Hindlimb muscle (tissue), 1 donor: ENCODE measurements at regions not wholly inside any gene's neighbourhood (a gene's known extent, or its start where the extent isn't known, plus 50 kb on each side); places are given as distances from the start of the nearest gene placed in this dataset.
"Not testable (repeated sequence)": the region's sequence is repeated elsewhere in the genome, so short reads cannot be mapped to it uniquely, and the experiment has no call there.

Experiments
- DNase-seq: peaks from one replicate; pipeline ENCODE4 v3.0.0-alpha.2; 2013

DNA sequence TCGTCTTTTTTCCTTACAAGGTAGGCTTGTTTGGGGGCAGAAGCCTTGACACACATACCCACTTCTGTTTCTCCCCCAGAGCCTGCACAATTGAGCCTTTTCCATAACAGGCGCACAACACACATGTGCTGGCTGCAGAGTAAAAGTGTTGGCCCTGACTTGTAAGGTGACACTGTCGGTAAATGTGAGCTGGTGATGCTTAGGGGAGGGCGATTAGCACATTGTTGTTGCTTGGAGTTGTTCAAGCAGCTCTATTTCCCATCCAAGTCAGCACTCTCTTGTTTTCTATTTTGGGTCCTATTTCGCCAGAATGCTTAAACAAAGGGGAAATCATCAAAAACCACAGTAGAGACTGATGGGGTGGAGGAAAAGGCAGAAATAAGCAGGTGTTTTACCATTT, 51.9 kb upstream of the PTPRJ start:
- no peak for DNase-seq

DNA sequence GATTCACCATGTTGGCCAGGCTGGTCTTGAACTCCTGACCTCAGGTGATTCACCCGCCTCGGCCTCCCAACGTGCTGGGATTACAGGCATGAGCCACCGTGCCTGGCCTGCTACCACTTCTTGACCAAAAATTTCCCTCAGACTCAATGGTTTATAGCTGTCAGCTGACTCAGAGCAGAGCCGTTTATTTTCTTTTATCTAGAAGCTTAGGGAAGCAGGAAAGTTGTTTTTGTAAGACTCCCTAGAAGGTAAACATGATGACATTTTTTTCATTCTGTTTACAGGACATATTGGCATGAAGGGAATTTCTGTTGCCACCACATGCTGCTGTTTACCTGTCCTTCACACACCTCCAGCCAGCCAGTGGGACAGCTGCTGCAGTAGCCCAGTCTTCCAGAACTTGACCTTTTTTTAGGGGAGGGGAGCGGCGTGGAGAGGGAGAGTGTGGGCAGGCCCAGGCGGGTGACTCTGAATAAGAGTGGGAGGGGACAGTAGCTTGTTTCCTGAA, 56.1 kb upstream of the PTPRJ start:
- no peak for DNase-seq

DNA sequence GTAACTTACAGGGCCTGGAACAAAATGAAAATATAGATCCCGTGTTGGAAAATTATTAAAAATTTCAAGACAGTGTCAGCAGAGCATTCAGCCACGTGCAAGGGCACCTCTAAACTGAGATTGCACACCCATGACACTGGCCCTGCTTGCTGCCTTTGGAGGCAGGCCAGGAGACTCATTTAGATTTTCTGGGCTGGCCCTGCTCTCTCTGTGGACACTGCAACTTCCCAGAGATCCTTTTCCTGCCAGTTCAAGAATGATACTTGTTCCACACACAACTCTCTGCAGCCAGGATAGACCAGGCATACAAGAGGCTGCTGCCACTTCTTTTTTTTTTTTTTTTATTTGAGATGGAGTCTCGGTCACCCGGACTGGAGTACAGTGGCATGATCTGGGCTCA, 56.7 kb upstream of the PTPRJ start:
- no peak for DNase-seq

DNA sequence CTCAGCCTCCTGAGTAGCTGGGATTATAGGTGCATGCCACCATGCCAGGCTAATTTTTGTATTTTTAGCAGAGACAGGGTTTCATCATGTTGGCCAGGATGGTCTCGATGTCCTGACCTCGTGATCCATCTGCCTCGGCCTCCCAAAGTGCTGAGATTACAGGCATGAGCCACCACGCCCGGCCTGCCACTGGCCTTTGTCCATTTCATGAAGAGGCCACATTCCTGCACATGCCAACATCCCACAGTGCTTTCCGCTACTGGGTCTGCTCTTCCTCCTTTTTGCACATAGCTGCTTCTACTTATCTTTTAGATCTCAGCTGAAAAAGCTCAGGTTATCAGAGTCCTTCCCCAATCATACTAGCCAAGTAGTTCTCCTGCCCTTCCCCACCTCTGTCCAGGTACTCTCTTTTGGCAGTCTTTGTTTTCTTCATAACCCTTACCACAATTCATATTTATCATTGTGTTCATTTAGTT, 59.2 kb upstream of the PTPRJ start:
- DNase-seq = not testable (repeated sequence)

DNA sequence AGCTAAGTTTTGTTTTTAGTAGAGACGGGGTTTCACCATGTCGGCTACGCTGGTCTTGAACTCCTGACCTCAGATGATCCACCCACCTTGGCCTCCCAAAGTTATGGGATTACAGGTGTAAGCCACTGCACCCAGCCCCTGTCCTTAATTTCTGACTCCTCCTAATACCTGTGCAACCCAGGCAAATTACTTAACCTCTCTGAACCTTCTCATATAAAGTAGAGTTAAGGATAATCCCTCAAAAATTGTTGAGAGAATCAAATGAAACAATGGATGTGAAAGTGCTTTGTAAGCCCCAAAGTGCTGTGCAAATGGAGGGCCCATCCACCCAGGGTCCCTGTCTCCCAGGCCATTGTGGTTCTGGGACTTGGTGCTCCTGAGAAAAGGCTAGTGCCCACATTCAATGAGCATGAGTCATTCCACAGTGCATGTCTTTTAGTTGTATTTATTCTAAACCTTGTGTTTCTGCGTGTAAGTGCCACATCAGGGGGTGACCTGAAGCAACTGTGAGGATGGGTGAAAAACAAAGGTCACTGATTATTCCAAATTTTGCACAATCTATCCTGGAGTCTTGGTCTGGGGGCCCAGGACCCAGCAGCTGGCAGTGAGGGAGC, 61.4 kb upstream of the PTPRJ start:
- no peak for DNase-seq

DNA sequence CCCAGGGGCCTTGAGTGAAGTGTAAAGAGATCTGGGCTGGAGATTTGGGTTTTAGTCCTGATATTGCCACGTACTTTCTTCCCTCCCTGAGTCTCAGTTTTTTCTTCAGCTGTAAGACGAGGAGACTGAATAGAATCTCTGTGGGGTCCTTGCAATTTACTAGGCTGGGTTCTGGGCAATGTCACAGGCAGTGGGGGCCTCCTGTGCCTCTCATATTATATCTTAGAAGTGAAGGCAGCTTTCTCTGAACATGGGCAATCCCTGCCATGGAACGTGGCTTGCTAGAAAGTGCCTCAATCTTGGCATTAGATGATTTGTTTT, 62.0 kb upstream of the PTPRJ start:
- DNase-seq = no peak

DNA sequence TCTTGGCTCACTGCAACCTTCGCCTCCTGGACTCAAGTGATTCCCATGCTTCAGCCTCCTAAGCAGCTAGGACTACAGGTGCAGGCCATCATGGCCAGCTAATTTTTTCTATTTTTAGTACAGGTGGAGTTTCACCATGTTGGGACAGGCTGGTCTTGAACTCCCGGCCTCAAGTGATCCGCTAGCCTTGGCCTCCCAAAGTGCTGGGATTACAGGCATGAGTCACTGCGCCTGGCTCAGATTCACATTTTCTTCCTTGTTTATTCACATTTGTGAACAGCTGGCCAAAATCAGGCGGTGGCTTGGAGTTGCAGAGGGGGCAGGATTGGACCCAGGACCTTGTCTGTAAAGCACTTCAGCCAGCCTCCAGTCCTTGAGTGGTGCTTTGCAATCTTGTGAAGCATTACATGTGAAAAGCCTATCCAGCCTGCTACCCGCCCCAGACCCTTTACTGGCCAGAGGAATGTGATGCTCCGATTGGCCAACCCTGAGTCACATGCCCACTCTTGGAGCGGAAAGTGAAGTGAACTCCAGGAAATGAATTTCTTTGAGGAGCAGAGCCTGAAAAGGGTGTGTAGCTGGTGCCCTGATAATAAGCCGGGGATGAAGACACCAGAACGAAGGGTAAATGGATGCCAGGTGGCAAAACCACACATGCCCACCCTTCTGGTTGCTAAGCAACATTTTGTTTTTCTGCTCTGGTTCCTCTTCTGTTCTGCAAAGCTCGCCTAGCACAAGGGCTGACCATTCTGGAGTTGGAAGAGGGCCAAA, 62.6 kb upstream of the PTPRJ start:
- DNase-seq = peak; percentile 69

DNA sequence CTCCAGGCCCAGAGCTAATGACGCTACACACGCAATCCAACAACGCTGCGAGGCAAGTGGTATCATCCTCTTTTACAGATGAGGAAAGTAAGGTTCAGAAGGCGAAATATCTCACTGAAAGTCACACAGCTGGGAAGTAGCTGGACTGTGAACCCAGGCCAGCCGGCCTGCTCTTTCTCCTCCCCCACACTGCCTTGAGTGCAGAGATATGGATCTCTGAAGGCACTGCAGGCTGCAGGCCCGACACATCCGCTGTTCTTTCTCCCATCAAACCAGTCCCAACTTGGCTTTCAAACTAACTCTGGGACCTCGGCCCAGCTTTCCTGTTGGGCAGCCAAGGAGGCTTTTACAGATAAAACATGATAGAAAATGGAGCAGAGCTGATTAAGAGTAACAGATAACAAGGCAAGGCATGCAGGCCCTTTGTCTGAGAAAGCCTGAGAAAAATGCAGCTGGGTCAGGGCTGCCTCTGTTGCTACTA, 64.0 kb upstream of the PTPRJ start:
- peak; percentile 31 for DNase-seq

DNA sequence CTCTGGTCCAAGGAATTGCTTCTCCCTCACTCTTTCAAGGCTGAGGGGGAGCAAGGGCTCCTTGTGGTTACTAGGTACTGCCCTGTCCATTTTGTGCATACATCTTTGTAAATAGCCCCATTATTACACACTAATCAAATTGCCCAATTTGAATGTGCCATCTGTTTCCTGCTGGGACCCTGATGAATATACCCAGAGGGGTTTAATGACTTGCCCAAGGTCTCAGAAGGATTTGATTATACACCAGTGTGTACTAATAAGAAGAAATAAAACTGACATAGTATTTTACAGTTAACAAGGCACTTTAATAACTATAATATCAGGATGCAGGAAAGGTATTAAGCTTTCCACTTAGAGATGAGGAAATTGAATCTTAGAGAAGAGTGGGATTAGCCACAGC, 64.6 kb upstream of the PTPRJ start:
- DNase-seq = no peak

DNA sequence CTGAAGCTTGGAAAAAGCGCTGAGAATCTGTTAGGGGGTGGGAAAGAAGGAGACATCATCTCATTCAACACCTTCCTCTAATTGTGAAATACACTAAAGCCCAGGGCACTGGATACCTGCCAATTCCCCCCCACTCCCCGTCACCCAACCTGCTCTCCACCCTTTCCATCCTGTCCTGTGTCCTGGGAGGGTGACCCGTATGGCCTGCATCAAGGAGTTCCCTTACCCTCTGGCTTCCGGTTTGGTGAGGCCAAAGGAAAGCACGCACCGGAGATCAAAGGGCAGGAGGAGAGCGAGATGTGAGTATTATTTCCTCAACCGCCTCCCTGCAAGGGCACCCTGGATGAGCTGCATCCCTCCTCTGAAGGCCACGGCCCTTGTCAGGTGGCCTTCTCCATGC, 65.0 kb upstream of the PTPRJ start:
- DNase-seq = no peak

DNA sequence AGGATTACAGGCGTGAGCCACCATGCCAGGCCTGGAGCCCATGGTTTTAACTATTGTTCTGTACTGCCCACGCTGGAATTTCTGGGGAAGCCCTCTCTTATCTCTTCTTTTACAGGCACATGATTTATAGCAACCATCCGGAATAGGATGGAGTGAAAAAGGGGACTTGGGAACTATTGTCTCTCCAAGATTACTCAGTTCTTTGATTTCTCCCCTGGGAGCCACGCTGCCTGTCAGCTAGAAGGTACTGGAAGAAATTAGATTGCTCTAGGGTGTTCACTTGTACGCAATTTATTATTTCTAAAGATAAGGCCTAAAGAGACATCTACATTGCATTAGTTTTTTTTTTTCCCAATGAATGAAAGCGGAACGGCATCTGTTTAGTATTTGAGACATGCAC, 65.6 kb upstream of the PTPRJ start:
- no peak for DNase-seq

DNA sequence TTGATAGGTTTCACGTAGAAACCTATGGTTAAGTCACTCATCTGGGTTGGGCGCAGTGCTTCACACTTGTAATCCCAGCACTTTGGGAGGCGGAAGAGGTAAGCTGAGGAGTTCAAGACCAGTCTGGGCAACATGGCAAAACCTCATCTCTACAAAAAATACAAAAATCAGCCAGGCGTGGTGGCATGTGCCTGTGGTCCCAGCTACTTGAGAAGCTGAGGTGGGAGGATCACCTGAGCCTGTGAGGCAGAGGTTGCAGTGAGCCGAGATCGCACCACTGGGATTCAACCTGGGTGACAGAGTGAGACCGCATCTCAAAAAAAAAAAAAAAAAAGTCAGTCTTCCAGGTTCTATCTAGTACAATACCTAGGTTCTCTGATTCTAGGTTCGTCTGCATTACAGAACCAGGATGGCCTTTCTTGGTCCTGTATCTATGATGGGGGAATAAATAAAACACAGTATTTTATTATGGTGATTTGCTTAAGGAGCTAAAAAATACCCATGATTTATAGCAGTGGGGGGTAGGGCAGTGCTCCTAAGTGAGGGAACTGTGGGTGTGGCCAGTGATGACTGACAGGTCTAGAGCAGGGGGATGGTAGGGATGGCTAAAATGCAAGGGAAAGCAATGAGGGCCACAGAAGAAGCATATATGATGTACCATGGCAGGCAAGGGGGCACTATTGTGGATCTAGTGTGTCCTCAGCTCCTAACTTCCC, 65.5 kb upstream of the NUP160 start:
- no peak for DNase-seq

DNA sequence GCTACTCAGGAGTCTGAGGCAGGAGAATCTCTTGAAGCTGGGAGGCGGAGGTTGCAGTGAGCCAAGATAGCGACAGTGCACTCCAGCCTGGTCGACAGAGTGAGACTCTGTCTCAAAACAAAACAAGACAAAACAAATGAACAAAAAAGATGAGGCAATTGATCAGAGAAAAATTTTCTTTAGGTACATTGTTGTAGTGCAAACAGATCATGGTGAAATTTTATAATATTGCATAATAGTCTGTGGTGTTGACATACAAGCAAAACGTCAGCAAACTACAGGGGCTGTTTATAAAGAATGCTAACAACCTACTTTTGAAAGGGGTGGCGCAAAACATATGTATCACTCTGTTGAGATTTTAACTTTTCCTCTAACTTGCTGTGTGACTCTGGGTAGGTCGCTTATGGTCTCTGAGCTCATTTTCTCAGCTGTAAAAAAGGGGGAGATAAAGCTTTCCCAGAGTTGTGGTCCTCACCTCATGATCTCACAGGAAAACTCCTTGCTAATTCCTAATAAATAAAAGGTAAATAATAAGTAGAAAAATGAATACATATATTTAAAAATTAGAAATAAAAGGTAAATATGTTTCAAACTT, 64.8 kb upstream of the NUP160 start:
- DNase-seq = no peak

DNA sequence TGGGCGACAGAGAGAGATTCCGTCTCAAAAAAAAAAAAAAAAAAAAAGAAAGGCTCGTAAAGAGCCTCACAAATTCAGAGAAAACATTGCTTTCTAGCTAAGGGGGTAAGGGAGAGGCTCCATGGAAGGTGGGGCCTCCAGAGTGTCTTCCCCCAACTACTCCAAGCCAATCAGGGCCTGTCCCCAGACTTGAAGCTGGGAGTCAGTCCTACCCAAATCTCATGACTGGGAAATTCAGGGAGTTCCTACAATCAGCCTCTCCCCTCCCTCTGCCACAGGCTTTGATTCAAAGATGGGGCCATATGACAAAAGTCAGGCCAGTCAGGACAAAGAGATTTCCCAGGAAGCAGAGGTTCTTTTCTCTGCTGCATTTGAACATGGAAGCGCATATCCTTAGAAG, 63.0 kb upstream of the NUP160 start:
- DNase-seq = no peak

DNA sequence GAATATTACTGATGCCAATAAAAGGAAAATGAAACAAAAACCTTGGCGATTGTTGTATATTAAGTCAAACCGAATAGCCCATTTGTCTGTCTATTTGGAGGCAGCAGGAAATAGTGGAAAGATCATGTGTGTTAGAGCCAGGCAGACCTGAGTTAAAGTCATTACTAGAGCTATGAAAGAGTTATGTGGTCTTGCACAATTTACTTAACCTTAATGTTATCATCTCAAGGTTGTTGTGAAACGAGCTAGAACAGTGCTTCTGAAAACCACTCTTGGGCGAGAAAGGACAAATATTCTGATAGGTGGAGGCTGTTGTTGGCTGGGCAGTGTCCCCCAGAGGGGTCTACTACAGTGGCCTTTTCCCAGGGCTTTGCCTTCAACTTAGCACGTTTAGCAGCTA, 60.0 kb upstream of the NUP160 start:
- DNase-seq = no peak

DNA sequence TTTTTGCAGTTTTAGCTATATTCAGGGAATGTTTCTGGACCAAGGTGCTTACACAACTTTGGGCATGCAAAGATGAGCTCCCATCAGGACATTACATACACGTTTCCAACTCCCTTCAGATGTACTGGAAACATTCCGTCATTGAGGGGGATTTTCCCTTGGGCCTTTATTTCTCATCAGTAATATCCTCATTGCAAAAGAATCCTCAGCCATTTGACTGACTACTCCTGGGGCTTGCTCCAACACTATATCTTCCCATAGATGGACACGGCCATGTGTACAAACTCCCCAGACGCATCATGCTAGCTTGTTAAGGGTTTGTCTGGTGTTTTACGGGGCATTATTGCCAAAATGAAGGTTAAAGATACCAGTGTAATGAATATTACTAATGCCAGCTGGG, 59.3 kb upstream of the NUP160 start:
- no peak for DNase-seq

DNA sequence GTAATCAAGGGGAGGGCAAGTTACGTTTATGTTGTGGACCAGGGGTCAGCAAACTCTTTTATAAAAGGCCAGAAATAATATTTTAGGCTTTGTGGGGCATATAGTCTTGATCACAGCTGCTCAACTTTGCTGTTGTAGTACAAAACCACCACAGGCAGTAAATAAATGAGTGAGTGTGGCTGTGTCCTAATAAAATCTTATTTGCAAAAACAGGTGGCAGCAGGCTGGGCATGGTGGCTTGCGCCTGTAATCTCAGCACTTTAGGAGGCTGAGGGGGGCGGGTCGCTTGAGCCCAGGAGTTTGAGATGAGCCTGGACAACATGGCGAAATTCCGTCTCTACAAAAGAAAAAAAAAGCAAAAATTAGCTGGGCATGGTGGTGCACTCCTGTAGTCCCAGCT, 57.9 kb upstream of the NUP160 start:
- no peak for DNase-seq

DNA sequence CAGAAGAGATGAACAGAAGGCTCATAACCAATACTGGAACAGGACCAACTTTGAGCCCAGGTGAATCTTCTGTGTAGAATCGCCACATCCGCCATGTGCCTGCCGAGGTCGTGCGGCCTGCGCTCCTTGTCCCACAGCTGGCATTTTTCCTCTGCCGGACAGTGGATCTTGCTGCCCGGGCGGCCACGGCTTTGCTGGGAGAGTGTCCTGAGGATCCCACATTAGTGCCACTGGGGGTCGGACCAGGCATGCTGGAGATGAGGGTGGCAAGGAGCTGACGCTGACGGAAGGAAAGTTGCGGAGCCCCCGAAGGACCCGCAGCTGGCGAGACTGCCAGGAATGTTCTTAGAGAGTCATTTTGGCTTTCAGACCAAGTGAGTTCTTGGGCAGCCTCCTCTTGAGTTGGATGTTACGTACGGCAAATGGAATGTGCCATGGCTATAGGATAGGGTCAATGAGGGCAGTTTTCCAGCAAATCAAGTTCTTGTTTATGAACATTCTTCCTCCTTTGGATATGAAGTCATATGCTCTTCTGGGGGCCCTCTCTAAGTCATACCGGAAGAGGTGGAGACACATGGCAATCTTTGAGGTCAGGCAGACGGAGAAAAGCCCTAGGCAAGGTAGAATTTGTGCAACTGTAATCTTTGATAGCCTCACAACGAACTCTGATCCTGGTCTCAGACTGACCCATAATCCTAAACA, 57.4 kb upstream of the NUP160 start:
- no peak for DNase-seq

DNA sequence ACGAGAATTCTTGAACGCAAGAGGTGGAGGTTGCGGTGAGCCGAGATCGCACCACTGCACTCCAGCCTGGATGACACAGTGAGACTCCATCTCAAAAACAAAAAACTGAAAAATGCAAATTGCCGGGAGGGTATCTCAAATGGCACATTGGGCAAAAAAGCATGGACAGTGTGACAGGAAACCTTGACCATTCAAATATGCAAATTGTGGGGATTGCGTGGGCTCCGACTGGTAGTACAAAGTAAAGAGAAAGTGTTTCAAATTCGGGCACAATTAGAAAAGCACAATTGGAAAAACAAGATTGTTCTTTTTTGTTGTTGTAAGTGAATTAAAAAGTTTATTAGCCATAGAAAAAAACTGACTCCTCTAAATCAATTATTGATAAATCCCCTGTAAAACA, 56.7 kb upstream of the NUP160 start:
- no peak for DNase-seq

DNA sequence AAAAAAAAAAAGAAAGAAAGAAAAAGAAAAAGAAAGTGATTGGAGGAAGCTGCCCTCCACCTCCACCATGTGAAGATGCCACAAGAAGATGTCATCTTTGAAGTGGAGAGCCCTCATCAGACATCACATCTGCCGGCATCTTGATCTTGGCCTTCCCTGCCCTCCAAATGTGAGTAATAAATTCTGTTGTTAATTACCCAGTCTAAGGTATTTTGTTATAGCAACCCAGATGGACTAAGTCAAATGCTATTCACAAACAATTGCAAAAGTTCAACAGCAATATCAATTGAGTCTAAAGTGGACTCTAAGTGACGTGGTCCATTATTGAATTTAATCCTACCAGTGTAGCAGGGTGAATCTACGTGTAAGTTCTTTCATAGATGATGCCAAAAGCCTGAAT, 55.9 kb upstream of the NUP160 start:
- DNase-seq = no peak

DNA sequence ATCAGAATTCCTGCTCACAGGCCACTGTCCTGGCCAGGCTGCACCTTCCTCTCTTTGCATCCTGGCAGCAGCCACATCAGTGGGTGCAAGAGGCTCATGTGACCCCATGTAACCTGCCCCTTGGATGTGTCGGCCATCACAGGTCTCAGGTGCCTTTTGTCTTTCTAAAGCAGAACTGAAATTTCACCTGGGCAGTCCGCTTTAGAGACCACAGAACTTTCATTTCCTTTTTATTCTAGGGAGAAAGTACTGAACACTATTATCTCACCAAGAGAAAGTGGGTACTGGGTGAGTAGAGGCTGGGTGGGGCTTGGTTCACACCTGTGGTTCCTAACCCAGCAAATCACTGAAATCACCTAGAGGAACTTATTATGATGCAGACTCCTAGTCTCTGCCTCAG, 51.7 kb upstream of the NUP160 start:
- no peak for DNase-seq
